ENCODE measurements at regions not wholly inside any gene's neighbourhood (a gene's known extent, or its start where the extent isn't known, plus 50 kb on each side); places are given as distances from the start of the nearest gene placed in this dataset.

GRCh38 chrX:81556880-81557279 is 355.0 kb downstream of the SH3BGRL start:
- intact Hi-C loops (cut with micrococcal nuclease): no loop called here
- Mint-ChIP-seq H3K9me3 (peaks cover 0 to 7% (median 0%) of the 10 kb centered on the region in 7 donors), H3K27me3 (ENCODE audit: low read depth in 3 of 3) (peaks cover 0 to 2% (median 0%) of the 10 kb centered on the region in 3 donors), H3K36me3 (no peaks in the 10 kb centered on the region), H3K4me1 (no peaks in the 10 kb centered on the region), H3K27ac (peak overlapping the region in 1 of 7 donors; percentile 46), H3K4me3 (no peak overlapping the region)
- WGBS (ENCODE audit: insufficient coverage): no CpG with 5 or more reads among the region's 4 CpGs
- no peak overlapping the region for H3K27ac ChIP-seq (ENCODE audit: low read depth in 1 of 2, low read length in 2 of 2)
- H3K4me1 ChIP-seq (ENCODE audit: control insufficient read depth in 1 of 2, insufficient read depth in 2 of 2, low read length in 2 of 2): no peaks in the 10 kb centered on the region
- no peaks in the 10 kb centered on the region for H4K20me1 ChIP-seq (ENCODE audit: insufficient read depth, low read length)
- H3K4me2 ChIP-seq (replicated peaks; ENCODE audit: extremely low read depth, low read length, poor library complexity, severe bottlenecking): no peak overlapping the region
- H3K27me3 ChIP-seq (ENCODE audit: control insufficient read depth in 2 of 2, insufficient read depth in 2 of 2, low read length in 2 of 2): no peaks in the 10 kb centered on the region
- H3K9me3 ChIP-seq (replicated peaks in 1 of 2; ENCODE audit: control insufficient read depth in 1 of 2, insufficient read depth in 1 of 2, low read length in 2 of 2): peaks cover 0 to 11% of the 10 kb centered on the region in 2 donors
- no peak overlapping the region for H3K4me3 ChIP-seq (replicated peaks in 1 of 3; ENCODE audit: low read depth in 2 of 3, low read length in 3 of 3)
- H3K36me3 ChIP-seq (replicated peaks in 1 of 2; ENCODE audit: control insufficient read depth in 1 of 2, insufficient read depth in 2 of 2, low read length in 2 of 2): no peaks in the 10 kb centered on the region
- H2AFZ ChIP-seq (ENCODE audit: insufficient read depth, low read depth, low read length, poor library complexity, severe bottlenecking): no peak overlapping the region
- no peak for DNase-seq
- no peak for TF ChIP-seq CTCF (IDR thresholded peaks at IDR 0.05)
- no peaks in the 10 kb centered on the region for H3K79me2 ChIP-seq (ENCODE audit: insufficient read depth, low read length)
- H3K9ac ChIP-seq (ENCODE audit: insufficient read depth, low read length, poor library complexity, severe bottlenecking): no peak overlapping the region

- Mint-ChIP-seq H3K4me1 (no peaks in the 10 kb centered on the region), H3K4me3 (no peak overlapping the region), H3K27me3 (ENCODE audit: low read depth in 3 of 3) (no peaks in the 10 kb centered on the region), H3K36me3 (no peaks in the 10 kb centered on the region), H3K9me3 (peaks cover 0 to 6% (median 2%) of the 10 kb centered on the region in 7 donors), H3K27ac (no peak overlapping the region)
- no peak for TF ChIP-seq CTCF (IDR thresholded peaks at IDR 0.05)
- no peak for DNase-seq
- Histone ChIP-seq H3K4me3 (replicated peaks in 1 of 3; ENCODE audit: low read depth in 2 of 3, low read length in 3 of 3) (no peak overlapping the region), H3K27me3 (ENCODE audit: control insufficient read depth in 2 of 2, insufficient read depth in 2 of 2, low read length in 2 of 2) (no peaks in the 10 kb centered on the region), H3K4me2 (replicated peaks; ENCODE audit: extremely low read depth, low read length, poor library complexity, severe bottlenecking) (no peak overlapping the region), H4K20me1 (ENCODE audit: insufficient read depth, low read length) (no peaks in the 10 kb centered on the region), H3K27ac (ENCODE audit: low read depth in 1 of 2, low read length in 2 of 2) (no peak overlapping the region), H3K36me3 (replicated peaks in 1 of 2; ENCODE audit: control insufficient read depth in 1 of 2, insufficient read depth in 2 of 2, low read length in 2 of 2) (no peaks in the 10 kb centered on the region), H3K79me2 (ENCODE audit: insufficient read depth, low read length) (no peaks in the 10 kb centered on the region), H3K9ac (ENCODE audit: insufficient read depth, low read length, poor library complexity, severe bottlenecking) (no peak overlapping the region), H2AFZ (ENCODE audit: insufficient read depth, low read depth, low read length, poor library complexity, severe bottlenecking) (no peak overlapping the region), H3K9me3 (replicated peaks in 1 of 2; ENCODE audit: control insufficient read depth in 1 of 2, insufficient read depth in 1 of 2, low read length in 2 of 2) (peaks cover 0 to 15% of the 10 kb centered on the region in 2 donors), H3K4me1 (ENCODE audit: control insufficient read depth in 1 of 2, insufficient read depth in 2 of 2, low read length in 2 of 2) (no peaks in the 10 kb centered on the region)
- WGBS (ENCODE audit: insufficient coverage): no CpG with 5 or more reads among the region's 2 CpGs
- intact Hi-C loops (cut with micrococcal nuclease): no loop called here
Observed at GRCh38 chrX:81564851-81565250, 362.9 kb downstream of the SH3BGRL start.
